Skeletal muscle satellite cell (primary cell): ENCODE measurements at regions not wholly inside any gene's neighbourhood (a gene's known extent, or its start where the extent isn't known, plus 50 kb on each side); places are given as distances from the start of the nearest gene placed in this dataset.

Experiments
- H3K27me3 ChIP-seq: 2 replicates; pipeline ENCODE4 v1.7.0; 2013; ENCODE audit warnings: low read length; ENCODE audit not compliant: control insufficient read depth, insufficient read depth
- H3K36me3 ChIP-seq: 2 replicates; pipeline ENCODE4 v1.7.0; 2013; ENCODE audit warnings: mild to moderate bottlenecking, control low read depth, low read length; ENCODE audit not compliant: insufficient read depth
- H3K4me1 ChIP-seq: 2 replicates; pipeline ENCODE4 v1.7.0; 2013; ENCODE audit warnings: low read length; ENCODE audit not compliant: control insufficient read depth, insufficient read depth
- H3K4me2 ChIP-seq: 2 replicates; pipeline ENCODE4 v1.7.0; 2013; ENCODE audit warnings: mild to moderate bottlenecking, low read length
- H3K4me3 ChIP-seq: 2 replicates; pipeline ENCODE4 v1.7.0; 2013; ENCODE audit warnings: low read length
- H3K9ac ChIP-seq: 2 replicates; pipeline ENCODE4 v1.7.0; 2013; ENCODE audit warnings: mild to moderate bottlenecking, low read depth, low read length, moderate library complexity
- H3K9me3 ChIP-seq: replicated peaks from 2 replicates; pipeline ENCODE4 v1.7.0; 2013; ENCODE audit warnings: mild to moderate bottlenecking, control low read depth, low read length

DNA sequence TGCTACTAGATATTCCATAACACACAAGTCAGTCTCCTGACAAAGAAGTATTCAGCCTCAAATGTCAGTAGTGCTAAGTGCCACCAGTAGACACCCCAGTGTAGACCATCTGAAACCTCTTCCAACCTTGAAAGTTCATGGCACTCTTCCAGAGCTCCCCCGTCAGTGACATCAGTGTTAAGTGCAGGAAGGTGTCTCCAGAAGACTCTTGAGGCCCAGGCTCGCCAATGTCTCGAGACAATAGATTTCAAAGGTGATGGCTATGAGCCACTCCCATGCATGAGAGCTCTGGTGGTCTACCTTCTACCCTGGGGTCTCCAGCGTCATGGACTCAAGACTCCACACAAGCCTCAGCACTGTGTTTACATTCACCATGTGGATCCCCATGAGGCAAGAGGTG is 183.8 kb downstream of the SMAD2 start:
- H3K36me3 ChIP-seq, result no peaks in the 10 kb centered on the region
- peaks cover 52% of the 10 kb centered on the region for H3K27me3 ChIP-seq
- H3K4me3 ChIP-seq, result no peak overlapping the region
- no peak overlapping the region for H3K4me2 ChIP-seq
- H3K9me3 ChIP-seq, result no peaks in the 10 kb centered on the region
- peaks cover 4% of the 10 kb centered on the region for H3K4me1 ChIP-seq
- no peak overlapping the region for H3K9ac ChIP-seq

DNA sequence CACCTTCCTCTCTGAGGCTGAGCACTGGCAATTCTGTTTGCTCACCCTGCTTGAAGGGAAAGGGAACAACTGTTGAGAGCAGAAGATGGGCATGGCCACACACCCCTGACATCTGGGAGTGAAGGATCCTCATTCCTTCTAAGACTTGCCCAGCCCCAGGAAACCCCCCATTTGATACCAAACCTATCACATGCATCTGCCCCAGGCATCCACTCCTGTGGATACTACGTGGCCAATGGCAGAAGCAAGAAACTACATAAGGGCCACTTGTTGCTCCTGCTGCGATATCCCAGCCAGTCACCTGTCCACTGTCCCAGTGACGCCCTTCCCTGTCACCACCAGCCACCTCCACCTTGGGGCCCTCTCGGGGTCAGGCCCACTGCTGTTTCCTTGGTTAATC is 185.2 kb downstream of the SMAD2 start:
- no peaks in the 10 kb centered on the region for H3K9me3 ChIP-seq

GRCh38 chr18:47737956-47738355 is 192.5 kb downstream of the SMAD2 start:
- Histone ChIP-seq H3K27me3 (peaks cover 53% of the 10 kb centered on the region), H3K9ac (no peak overlapping the region), H3K4me2 (no peak overlapping the region), H3K9me3 (no peaks in the 10 kb centered on the region), H3K4me1 (no peaks in the 10 kb centered on the region), H3K4me3 (no peak overlapping the region), H3K36me3 (no peaks in the 10 kb centered on the region)

More for the DNA sequence above, 185.2 kb downstream of the SMAD2 start:
- Histone ChIP-seq H3K4me1 (peaks cover 4% of the 10 kb centered on the region), H3K27me3 (peaks cover 52% of the 10 kb centered on the region), H3K4me3 (no peak overlapping the region), H3K9ac (no peak overlapping the region), H3K36me3 (no peaks in the 10 kb centered on the region), H3K4me2 (no peak overlapping the region)

DNA sequence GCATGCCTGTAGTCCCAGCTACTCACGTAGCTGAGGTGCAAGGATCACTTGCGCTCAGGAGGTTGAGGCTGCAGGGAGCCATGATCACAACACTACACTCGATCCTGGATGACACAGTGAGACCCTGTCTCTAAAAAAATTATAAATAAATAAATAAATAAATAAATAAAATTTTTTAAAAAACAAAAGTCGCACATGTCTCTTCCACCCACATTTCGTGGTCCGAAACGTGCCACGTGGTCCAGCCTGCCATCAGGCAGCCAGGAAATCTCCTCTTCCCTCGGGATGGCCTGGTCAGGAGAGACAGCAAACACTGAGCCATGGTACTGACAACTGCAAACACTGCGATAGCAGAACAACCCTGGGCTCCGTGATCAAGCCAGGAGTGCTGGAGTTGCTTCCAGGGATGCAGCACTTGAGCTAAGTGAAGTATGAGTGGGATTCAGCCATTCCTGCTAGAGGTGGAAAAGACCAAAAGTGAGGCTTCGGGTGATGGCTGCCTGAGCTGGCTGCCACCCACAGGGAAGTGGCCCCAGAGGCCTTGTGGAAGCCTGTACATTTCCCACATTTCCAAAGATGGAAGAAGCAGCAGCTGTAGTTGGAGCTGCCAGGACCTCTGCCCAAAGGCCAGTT is 193.1 kb downstream of the SMAD2 start:
- Histone ChIP-seq H3K9ac (no peak overlapping the region), H3K4me1 (no peaks in the 10 kb centered on the region), H3K27me3 (peaks cover 55% of the 10 kb centered on the region), H3K4me2 (no peak overlapping the region), H3K9me3 (no peaks in the 10 kb centered on the region), H3K4me3 (no peak overlapping the region), H3K36me3 (no peaks in the 10 kb centered on the region)

GRCh38 chr18:47736376-47737140 is 193.9 kb downstream of the SMAD2 start:
- Histone ChIP-seq H3K4me3 (no peak overlapping the region), H3K9me3 (no peaks in the 10 kb centered on the region), H3K4me2 (no peak overlapping the region), H3K4me1 (no peaks in the 10 kb centered on the region), H3K27me3 (peaks cover 49% of the 10 kb centered on the region), H3K9ac (no peak overlapping the region), H3K36me3 (no peaks in the 10 kb centered on the region)

- no peaks in the 10 kb centered on the region for H3K36me3 ChIP-seq
- no peaks in the 10 kb centered on the region for H3K9me3 ChIP-seq
- no peaks in the 10 kb centered on the region for H3K4me1 ChIP-seq
- no peak overlapping the region for H3K4me2 ChIP-seq
- H3K4me3 ChIP-seq, result no peak overlapping the region
- peaks cover 45% of the 10 kb centered on the region for H3K27me3 ChIP-seq
- no peak overlapping the region for H3K9ac ChIP-seq
Observed at GRCh38 chr18:47735041-47735702, 195.3 kb downstream of the SMAD2 start.

GRCh38 chr18:47731276-47731675 is 199.2 kb downstream of the SMAD2 start:
- H3K9me3 ChIP-seq, result no peaks in the 10 kb centered on the region
- H3K27me3 ChIP-seq, result peaks cover 44% of the 10 kb centered on the region
- no peak overlapping the region for H3K4me3 ChIP-seq
- no peaks in the 10 kb centered on the region for H3K4me1 ChIP-seq
- H3K9ac ChIP-seq, result no peak overlapping the region
- H3K36me3 ChIP-seq, result no peaks in the 10 kb centered on the region
- H3K4me2 ChIP-seq, result no peak overlapping the region

DNA sequence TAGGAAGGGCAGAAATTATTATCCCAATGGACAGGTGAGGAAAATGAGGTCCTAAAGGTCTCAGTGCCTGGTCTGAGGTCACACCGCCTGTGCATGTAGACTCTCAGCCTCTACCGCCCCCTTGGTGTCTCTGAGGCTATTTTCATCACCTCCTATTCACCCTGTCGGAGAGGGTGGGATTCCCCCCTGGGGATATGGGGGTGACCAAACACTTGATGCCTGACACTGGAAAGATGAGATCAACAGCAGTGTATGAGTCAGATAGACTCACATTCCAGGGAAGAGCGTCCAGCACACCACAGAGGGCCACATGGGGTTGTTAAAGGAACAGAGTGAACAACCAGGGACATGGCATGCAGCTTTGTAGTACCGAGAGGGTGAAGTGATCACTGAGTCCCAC is 199.7 kb downstream of the SMAD2 start:
- Histone ChIP-seq H3K4me3 (no peak overlapping the region), H3K4me1 (no peaks in the 10 kb centered on the region), H3K4me2 (no peak overlapping the region), H3K27me3 (peaks cover 39% of the 10 kb centered on the region), H3K9ac (no peak overlapping the region), H3K36me3 (no peaks in the 10 kb centered on the region), H3K9me3 (no peaks in the 10 kb centered on the region)

DNA sequence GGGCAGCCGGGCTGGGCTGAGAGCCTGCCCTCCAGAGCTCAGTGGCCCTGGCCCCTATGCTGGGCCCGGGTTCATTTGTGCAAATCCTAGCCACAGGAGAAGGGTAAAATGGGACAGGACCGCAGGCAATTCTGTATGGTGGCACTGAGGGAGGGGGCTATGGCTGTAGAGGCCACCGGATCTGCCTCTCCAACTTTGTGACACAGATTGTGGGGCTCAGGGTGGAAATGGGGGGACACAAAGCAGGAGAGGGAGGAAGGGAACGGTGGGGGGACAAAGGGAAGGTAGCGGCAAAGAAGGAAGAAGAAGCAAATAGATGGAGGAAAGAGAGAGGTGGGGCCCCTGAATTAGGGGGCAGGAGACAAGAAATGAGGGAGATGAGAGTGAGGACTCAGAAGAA is 201.1 kb downstream of the SMAD2 start:
- Histone ChIP-seq H3K9ac (no peak overlapping the region), H3K4me2 (no peak overlapping the region), H3K36me3 (no peaks in the 10 kb centered on the region), H3K9me3 (no peaks in the 10 kb centered on the region), H3K4me3 (no peak overlapping the region), H3K4me1 (no peaks in the 10 kb centered on the region), H3K27me3 (peaks cover 27% of the 10 kb centered on the region)

DNA sequence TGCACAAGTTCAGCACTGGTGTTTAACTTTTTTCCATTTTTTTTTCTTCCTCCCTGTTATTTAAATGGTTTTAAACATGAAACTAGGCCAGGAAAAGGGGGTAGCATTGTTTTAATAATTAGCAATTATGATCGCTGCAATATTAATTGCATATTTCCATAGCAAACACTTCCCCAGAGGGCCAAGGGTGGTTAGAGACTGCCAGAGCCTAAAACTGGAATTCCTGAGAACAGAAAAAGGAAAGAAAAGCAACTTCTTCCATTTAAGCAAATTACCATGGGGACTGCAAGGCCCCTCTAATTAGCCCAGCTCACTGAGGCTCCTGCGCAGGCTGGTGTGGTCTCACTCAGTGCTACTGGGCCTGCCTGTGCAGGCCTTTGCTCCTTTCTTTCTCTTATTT is 201.5 kb downstream of the SMAD2 start:
- H3K4me3 ChIP-seq, result no peak overlapping the region

DNA sequence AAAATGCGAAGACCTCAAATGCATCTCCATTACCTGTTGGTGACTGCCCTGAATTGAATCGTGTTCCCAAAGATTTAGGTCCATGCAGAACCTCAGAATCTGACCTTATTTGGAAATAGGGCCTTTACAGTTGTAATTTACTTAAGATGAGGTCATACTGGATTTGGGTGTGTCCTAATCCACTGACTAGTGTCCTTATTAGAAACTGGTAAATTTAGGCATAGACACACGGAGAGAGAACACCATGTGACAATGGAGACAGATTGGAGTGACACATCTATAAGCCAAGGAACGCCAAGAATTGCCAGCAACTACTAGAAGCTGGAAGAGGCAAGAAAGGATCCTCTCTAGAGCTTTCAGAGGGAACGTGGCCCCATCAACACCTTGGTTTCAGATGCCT is 203.1 kb downstream of the SMAD2 start:
- no peak overlapping the region for H3K4me3 ChIP-seq
- no peak overlapping the region for H3K9ac ChIP-seq
- H3K4me2 ChIP-seq, result no peak overlapping the region

More for the DNA sequence above, 201.5 kb downstream of the SMAD2 start:
- Histone ChIP-seq H3K9me3 (no peaks in the 10 kb centered on the region), H3K4me2 (no peak overlapping the region), H3K9ac (no peak overlapping the region), H3K36me3 (no peaks in the 10 kb centered on the region), H3K4me1 (no peaks in the 10 kb centered on the region), H3K27me3 (peaks cover 23% of the 10 kb centered on the region)

More for the DNA sequence above, 203.1 kb downstream of the SMAD2 start:
- Histone ChIP-seq H3K4me1 (no peaks in the 10 kb centered on the region), H3K27me3 (peaks cover 26% of the 10 kb centered on the region), H3K9me3 (no peaks in the 10 kb centered on the region), H3K36me3 (no peaks in the 10 kb centered on the region)
